Hippocampal formation (tissue), 2 donors: ENCODE measurements at regions not wholly inside any gene's neighbourhood (a gene's known extent, or its start where the extent isn't known, plus 50 kb on each side); places are given as distances from the start of the nearest gene placed in this dataset.

ENCODE experiments used
- DNase-seq, 2 donors: peaks; one replicate each; lab custom pipeline; 2025; lab: John Stamatoyannopoulos, UW

- DNase-seq, result no peak
Observed at GRCh38 chr2:118738524-118739308, 108.7 kb downstream of the EN1 start.

DNA sequence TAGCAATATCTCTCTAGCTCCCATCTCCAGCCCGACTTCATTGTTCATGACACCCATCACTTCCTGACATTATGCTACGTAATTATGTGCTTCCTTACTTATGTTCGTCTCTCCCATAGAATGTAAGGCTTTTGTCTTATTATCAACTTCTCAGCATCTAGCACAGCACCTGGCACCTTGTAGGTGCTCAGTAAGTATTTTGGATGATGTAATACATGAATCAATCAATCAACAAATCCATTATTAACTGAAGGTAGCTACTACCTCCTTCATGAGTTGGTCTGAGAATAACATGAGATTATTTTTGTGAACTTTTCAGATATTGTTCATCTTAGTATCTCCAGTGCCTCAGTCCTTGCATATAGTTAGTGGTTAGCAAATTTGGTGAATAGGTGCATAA is 109.3 kb downstream of the EN1 start:
- no peak for DNase-seq

DNA sequence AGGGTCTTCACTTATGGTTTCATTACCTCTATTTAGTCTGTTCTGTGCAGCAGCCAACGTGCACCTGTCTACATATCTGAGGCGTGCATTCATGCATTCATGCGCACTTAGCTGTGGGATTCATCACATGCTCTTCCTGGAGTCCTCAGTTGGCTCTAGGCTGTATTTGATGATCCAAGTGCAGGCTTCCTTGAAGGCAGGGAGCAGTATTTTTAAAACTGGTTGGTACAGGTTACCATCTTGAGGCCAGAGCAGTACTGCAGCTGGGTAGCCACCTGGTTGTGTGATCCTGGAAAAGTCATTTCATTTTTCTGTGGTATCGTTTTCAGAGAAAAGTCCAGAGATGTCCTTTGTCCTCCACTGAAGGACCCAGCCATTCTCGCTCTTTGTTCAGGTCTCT is 109.8 kb downstream of the EN1 start:
- no peak for DNase-seq

DNA sequence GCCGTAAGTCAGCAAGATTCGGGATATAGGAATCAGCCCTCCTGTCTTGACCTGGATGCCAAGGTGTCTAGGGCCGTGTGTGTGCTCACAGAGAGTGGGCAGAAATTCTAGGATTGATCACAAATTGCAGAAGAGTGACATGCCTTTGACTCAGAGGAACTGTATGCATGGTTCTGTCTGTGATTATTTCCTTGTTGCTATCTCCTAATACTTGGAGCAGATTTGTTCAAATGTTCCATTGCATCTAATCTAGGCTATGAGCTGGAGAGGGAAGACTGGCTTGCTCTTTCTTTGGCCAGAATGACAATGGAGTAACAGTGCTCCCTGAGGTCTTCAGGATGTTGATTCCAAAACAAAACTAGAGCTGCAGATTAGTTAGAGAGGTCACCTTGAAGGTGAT is 115.0 kb downstream of the EN1 start:
- DNase-seq, result no peak

GRCh38 chr2:118731413-118731812 is 116.0 kb downstream of the EN1 start:
- DNase-seq, result no peak

GRCh38 chr2:118730405-118730804 is 117.0 kb downstream of the EN1 start:
- no peak for DNase-seq

GRCh38 chr2:118729760-118730159 is 117.7 kb downstream of the EN1 start:
- DNase-seq, result no peak

DNA sequence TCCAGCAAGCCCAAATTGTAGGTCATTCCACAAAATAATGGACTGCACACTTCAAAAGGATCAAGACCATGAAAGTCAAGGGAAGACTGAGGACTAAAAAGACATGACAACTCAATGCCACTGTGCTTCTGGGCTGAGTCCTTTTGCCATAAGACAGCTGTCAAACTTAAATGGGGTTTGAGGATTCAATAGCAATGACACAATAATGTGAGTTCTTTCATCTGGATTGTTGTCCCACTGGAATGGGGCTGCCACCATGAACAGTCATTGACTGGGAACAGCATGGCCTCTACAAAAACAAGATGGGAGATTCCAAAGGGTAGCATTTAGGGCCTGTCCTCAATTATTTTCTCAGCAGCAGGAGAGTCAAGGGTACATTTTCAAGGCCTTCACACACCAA is 118.5 kb downstream of the EN1 start:
- no peak for DNase-seq

GRCh38 chr2:118726821-118727220 is 120.6 kb downstream of the EN1 start:
- no peak for DNase-seq

GRCh38 chr2:118723394-118723793 is 124.1 kb downstream of the EN1 start:
- DNase-seq, result no peak

DNA sequence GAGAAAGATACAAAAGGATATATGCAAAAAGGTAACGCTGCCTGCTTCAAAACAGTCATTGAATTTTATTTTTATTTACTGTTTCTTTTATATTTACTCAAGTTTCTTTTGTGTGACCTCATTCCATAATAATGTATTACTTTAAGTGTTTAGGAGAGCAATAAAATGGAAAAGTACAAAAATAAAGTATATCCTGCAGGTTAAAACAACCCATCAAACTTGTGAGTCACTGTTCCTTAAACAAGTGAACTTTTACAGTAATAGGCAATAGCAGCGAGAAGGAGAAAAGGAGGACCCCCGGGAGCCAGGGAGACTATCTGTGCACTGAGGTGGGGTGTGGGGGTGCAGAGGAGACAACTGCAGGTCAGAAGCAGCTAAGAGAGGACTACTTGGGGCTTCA is 124.5 kb downstream of the EN1 start:
- no peak for DNase-seq

DNA sequence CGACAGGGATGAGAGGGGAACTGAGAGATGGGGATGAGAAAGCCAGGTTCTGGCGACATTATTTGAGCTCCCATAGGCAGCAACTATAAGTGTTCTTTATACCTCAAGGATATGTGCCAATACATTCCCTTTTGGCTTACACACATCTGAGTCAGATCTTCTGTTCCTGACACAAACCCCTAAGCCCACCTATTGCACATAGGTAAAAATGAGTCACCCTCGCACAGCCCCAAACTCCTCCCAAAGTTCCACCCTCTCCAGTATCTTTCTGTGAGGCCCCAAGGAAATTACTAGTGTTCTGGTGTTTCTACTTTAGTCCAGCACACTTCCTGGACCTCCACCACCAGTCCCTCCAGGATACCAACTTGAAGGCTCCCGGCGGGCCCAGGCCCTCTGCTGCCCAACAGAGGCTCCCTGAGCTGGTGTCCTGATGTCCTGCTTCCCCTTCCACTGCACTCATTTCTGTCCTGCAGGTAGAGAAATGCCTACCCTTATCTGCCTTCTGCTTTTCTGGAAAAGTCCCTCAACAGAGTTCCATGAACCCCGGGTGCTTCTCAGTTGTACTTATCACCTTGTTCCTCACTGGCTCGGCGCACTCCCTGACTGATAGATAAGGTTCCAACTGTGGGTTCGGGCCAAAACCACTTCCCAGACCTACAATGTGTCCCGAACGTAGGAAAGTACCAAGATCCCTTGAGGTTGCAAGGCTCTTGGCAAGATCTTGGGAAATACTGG is 125.5 kb downstream of the EN1 start:
- DNase-seq, result no peak

GRCh38 chr2:118720866-118721265 is 126.6 kb downstream of the EN1 start:
- DNase-seq, result no peak

GRCh38 chr2:118718921-118719320 is 128.5 kb downstream of the EN1 start:
- DNase-seq, result no peak

DNA sequence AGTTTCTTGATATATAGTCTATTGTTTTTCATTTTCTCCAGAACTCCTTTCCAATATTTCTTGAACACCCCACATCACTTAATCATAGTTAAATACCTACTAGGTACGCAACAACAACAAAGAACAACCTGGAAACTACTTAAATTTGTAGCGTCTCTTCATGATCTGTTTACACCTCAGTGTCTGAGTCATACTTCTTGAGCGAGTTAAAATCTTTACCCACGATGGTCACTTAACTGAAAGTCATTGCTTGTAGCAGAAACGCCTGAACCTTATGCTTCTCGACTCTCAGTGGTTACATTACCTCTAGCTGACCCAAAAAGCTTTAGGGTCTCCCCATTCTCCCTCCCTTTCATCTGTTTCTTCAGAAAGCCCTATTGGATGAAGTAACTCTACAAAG is 131.3 kb downstream of the EN1 start:
- no peak for DNase-seq

GRCh38 chr2:118714118-118714517 is 133.3 kb downstream of the EN1 start:
- no peak for DNase-seq

- no peak for DNase-seq
Observed at GRCh38 chr2:118711603-118712002, 135.8 kb downstream of the EN1 start.

GRCh38 chr2:118710481-118710880 is 137.0 kb downstream of the EN1 start:
- DNase-seq, result no peak

DNA sequence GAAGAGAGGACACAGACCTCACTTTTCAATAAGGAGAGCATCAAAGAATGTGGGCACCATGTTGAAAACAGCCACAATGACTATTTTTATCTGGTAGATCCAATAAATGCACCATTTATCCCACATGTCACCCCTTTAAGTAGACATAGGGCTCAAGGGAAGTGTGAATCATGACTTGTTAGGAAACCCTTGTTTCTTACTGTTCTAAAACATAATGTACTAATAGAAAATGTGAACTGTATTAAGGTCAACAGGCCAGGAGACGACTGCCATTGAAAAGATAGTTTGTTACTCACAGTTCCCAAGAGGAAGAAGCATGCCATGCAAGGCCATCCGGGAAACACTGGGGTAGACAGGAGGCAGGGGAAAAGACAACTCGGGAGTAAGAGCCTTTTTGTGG is 137.7 kb downstream of the EN1 start:
- no peak for DNase-seq

- no peak for DNase-seq
Observed at GRCh38 chr2:118706844-118707243, 140.6 kb downstream of the EN1 start.

GRCh38 chr2:118706371-118706770 is 141.1 kb downstream of the EN1 start:
- no peak for DNase-seq

- DNase-seq, result no peak
Observed at GRCh38 chr2:118705032-118705431, 142.4 kb downstream of the EN1 start.

- DNase-seq, result no peak
Observed at GRCh38 chr2:118699447-118700175, 147.8 kb downstream of the EN1 start.
